ENCODE measurements at regions not wholly inside any gene's neighbourhood (a gene's known extent, or its start where the extent isn't known, plus 50 kb on each side); places are given as distances from the start of the nearest gene placed in this dataset.

GRCh38 chr4:34973650-34974312 lies 1270.5 kb downstream of the ARAP2 start:
- DNase-seq (ENCODE audit: low read depth in 2 of 2), result no peak

DNA sequence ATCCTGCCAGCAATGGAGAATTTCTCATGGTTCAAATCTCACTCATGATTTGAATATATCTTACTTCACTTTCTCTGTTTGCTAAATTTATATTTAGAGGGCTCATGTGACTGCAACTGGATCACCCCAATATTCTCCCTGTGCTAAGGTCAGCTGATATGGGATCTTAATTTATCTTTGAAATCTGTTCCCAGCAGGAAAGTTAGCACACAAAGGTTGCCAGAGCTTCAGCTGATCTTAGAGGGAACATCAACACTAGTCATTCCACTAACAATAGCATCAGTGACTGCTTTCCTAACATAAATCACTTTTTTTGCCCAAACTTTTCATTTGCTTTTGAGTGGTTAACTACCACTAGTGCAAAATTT lies 1270.0 kb downstream of the ARAP2 start:
- no peak for DNase-seq (ENCODE audit: low read depth in 2 of 2)

DNA sequence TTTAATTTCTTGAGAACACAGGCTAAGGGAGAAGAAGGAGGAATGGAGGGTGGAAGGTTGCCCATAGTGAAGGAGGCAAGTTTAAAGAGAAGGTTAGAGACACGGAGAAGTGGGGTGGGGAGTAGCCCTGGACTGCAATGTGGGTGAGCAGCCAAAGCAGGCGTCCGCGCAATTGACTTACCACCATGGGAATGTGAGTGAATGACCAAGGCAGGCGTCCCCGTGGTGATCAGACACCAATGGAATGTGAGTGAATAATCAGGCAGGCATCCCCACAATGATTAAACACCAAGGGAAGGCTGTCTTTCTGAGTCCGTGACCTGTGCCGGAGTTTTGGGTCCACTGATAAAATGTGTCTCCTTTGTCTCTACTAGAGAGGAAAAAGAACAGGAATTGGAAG lies 1223.1 kb downstream of the ARAP2 start:
- peak; percentile 3 to 11 for DNase-seq (ENCODE audit: low read depth in 2 of 2)

- no peak for DNase-seq (ENCODE audit: low read depth in 2 of 2)
Observed at GRCh38 chr4:35025152-35025834, 1219.0 kb downstream of the ARAP2 start.

- DNase-seq (ENCODE audit: low read depth in 2 of 2), result no peak
Observed at GRCh38 chr4:35038079-35038805, 1206.1 kb downstream of the ARAP2 start.

DNA sequence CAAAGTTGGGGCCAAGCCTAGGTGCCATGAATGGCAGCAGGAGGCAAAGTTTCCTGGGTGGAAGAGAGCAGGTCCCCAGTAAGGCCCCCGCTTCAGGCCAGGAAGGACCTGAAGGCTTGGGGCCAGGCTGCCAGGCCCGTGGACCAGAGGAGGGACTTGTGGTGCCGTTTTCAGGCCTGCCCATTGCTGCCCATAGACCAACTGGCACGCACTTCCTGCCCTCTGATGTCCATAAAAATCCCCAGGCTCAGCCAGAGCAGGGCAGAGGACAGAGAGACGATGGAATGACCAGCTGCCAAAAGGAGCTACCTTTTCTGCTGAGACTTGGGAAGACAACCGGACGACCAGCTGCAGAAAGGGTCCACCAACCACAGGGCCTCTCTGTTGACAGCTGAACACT lies 1205.5 kb downstream of the ARAP2 start:
- DNase-seq (ENCODE audit: low read depth in 2 of 2), result no peak

- DNase-seq (ENCODE audit: low read depth in 2 of 2), result no peak
Observed at GRCh38 chr4:35052546-35052945, 1191.8 kb downstream of the ARAP2 start.

- DNase-seq (ENCODE audit: low read depth in 2 of 2), result no peak
Observed at GRCh38 chr4:35063031-35063570, 1181.2 kb downstream of the ARAP2 start.

DNA sequence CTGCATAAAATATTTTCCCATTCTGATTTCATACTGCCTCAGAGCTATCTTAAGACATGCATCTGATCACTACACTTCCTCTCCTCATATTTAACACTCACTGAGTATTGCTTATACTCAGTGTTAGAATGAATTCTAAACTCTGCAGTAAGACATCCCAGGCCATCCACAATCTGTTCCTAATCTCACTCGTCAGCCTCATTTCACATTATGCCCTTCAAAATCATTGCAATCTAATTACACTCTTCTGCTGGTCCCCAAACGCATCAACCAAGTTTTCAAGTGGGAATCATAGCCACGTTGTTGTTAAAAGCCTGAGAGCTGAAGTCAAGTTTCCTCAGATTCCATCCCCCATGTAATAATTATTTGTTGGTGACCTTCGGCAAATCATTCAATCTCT lies 1177.9 kb downstream of the ARAP2 start:
- no peak for DNase-seq (ENCODE audit: low read depth in 2 of 2)

GRCh38 chr4:35080799-35081198 lies 1163.5 kb downstream of the ARAP2 start:
- DNase-seq (ENCODE audit: low read depth in 2 of 2), result no peak

DNA sequence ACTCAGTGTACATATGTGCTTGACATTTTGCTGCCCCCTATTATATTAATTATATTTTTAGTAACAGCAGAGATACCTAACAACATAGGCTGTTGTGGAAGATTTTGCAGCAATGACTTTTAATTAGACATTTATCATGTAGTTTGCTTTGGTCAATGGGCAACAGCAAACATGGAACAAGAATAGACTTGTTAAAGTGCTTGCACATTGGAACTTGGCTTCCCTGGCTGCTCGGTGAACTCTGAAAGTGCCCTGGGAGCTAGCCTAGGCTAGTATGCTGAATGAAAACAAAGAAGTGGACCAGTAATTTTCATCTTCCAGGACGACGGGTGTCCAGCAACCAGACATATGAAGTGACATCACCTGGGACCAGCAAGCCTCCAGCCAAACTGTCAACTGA lies 1157.1 kb downstream of the ARAP2 start:
- DNase-seq (ENCODE audit: low read depth in 2 of 2), result no peak

GRCh38 chr4:35100932-35101331 lies 1143.4 kb downstream of the ARAP2 start:
- no peak for DNase-seq (ENCODE audit: low read depth in 2 of 2)

GRCh38 chr4:35102066-35102465 lies 1142.2 kb downstream of the ARAP2 start:
- DNase-seq (ENCODE audit: low read depth in 2 of 2), result no peak

DNA sequence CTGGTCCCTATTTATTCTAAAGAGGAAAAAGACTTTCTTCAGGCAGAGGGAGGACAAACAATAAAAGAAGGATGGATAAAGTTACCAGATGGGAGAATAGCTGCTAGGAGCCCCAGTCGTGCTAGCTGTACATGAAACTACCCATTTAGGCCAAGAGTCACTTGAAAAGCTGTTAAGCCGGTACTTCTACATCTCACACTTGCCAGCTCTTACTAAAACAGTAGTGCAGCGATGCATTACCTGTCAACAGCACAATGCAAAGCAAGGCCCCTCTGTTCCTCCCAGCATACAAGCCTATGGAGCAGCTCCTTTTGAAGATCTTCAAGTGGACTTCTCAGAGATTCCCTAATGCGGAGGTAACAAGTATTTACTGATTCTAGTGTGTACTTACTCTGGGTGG lies 1138.8 kb downstream of the ARAP2 start:
- DNase-seq (ENCODE audit: low read depth in 2 of 2), result no peak

GRCh38 chr4:35106091-35106734 lies 1138.1 kb downstream of the ARAP2 start:
- no peak for DNase-seq (ENCODE audit: low read depth in 2 of 2)

DNA sequence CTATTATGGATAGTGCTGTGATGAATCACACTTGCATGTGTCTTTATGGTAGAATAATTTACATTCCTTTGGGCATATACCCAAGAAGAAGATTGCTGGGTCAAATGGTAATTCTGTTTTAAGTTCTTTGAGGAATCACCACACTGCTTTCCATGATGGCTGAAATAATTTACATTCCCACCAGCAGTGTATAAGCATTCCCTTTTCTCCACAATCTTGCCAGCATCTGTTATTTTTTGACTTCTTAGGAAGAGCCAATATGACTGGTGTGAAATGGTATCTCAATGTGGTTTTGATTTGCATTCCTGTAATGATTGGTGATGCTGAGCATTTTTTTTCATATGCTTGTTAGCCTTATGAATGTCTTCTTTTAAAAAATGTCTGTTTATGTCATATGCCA lies 1120.2 kb downstream of the ARAP2 start:
- peak; percentile 68 to 69 for DNase-seq (ENCODE audit: low read depth in 2 of 2)

DNA sequence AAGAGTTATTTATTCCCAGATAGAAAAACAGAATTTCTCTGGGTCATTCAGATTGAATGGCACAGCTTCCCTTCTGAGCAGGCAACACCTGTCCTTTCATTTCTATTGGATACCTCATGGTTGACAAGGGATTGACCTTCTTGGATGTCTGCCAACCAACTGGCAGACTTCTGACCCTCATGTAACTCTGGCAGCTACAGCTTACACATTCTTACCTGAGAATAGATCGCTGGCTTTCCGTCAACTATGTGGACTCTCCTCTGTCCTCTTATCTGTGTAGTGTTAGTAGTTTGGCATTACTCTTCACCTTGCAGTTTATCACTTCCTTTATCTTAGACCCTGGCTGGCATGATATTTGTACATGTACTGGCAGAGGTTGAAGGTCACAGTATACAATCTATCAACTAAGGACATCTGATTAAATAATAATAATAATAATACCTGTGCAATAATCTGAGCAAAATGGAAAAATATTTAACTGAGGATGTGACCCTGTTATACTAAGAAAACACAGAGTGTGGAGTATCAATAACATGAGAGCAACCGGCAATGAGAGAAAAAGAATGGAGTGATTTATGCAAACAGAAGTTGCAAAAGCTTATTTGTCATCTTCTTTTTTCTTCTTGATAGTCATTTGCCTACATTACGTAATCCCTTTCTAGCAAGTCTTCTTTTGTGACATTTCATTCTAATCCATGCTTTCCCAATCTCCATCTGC lies 1118.2 kb downstream of the ARAP2 start:
- DNase-seq (ENCODE audit: low read depth in 2 of 2), result no peak

DNA sequence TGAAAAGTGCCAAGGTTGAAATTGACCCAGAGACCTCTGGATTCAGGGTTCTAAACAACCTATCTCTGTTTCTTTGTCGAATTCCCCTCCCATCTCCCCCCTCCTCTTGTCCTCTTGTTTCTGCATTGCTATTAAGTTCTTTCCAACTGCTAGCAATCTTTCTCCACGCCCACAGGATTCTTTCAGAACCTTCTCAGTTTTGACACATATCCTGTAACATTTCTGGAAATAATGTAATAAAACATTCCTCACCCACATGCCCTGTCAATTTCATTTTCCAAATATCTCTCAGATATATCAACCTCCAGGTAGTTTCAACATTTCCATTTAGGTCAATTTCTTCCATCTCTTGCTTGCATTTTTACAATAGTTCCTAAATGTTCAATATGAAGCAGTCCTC lies 1105.9 kb downstream of the ARAP2 start:
- DNase-seq (ENCODE audit: low read depth in 2 of 2), result peak in 1 of 2 experiments; percentile 9

DNA sequence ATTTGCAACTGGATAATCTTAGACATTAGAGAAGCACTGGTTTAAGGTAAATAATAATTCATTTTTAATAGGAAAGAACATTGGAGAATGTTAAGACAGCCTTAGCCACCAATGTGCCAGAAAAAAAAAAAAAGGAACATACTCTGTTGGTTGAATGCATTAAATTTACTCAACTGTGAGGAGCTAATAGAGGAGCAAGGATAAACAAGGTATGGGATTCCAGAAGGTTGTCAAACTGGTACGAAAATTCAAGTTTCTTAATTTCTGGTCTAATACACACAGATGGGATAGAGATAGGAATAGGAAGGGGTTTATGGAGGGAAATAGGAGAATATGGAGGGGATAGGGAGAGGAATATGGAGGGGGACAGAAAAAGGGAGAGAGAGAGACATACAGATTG lies 1096.6 kb downstream of the ARAP2 start:
- DNase-seq (ENCODE audit: low read depth in 2 of 2), result no peak

DNA sequence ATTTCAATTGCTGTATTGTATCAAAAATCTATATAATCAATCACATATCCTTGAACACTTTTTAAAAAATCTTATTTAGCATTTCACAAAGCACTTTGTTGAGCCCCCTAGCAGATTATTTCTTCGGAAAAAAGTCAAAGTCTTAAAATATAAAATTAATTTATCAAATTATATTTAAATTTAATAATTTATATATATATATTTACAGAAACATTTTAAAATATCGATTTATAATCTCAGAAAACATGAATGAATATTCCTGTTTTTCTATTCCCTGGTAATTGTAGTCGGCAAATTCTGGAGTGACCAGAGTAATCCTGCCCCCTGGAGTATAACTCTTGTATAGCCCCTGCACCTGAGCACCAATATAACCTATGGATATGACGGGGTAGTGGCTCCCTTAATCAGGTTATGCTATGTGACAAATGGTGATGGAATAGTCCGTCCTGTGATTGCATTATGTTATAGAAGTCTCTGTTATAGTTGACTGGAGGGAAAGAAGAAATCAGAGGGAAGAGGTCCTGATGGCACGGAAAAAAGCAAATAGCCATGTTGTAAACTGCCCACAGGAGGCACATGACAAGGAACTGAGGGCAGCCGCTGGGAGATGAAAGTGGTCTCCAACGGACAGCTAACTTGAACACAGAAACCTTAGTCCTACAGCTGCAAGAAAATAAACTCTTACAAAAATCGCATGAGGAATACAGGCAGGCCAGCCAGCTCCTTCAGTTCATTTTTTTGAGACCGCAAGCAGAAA lies 1092.3 kb downstream of the ARAP2 start:
- no peak for DNase-seq (ENCODE audit: low read depth in 2 of 2)

DNA sequence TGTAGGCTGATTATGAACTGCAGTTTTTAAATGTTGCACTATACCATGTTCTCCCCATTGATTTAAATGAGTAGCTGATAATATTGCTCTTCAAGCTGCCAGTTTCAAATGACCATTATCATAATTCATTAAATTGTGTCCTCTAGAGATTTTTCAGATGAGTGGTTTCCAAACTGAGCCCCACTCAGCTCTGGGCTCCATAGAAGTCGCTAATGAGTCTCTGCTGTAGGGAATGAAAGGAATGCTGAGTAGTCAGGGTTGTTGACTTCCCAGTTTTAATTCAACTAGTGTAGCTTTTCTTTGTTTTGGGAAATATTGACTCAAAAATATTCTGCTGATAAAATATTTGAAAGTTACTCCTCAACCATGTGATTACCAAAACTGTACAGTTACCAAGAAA lies 1081.1 kb downstream of the ARAP2 start:
- no peak for DNase-seq (ENCODE audit: low read depth in 2 of 2)

All from fibroblast of skin of left biceps (primary cell).